Calu3 (cell line): ENCODE measurements at regions not wholly inside any gene's neighbourhood (a gene's known extent, or its start where the extent isn't known, plus 50 kb on each side); places are given as distances from the start of the nearest gene placed in this dataset.

Experiments
- BruUV-seq: library from RNA; stranded (reverse); fragments of 400-500 nt; replicated peaks from 2 replicates; lab custom pipeline; 2021; lab: Mats Ljungman, UMichigan
- CTCF ChIA-PET: fragments of 300-600 bp; sonication (Branson Sonifier 250); formaldehyde crosslinking; loops from one replicate; lab custom pipeline; 2022; ENCODE audit warnings: antibody characterized with exemption; lab: Charles Lee
- DNase-seq: peaks from one replicate; pipeline ENCODE4 v3.0.0; 2022
- H3K27ac Mint-ChIP-seq: one replicate; pipeline ENCODE4 v1.8.0; 2022; ENCODE audit warnings: mixed read lengths; ENCODE audit not compliant: unreplicated experiment
- H3K27me3 Mint-ChIP-seq: one replicate; pipeline ENCODE4 v1.8.0; 2022; ENCODE audit warnings: mixed read lengths; ENCODE audit not compliant: unreplicated experiment
- H3K36me3 Mint-ChIP-seq: one replicate; pipeline ENCODE4 v1.8.0; 2022; ENCODE audit warnings: mild to moderate bottlenecking, moderate library complexity, mixed read lengths; ENCODE audit not compliant: insufficient read depth, unreplicated experiment
- H3K4me1 Mint-ChIP-seq: one replicate; pipeline ENCODE4 v1.8.0; 2022; ENCODE audit warnings: mild to moderate bottlenecking, low read depth, mixed read lengths; ENCODE audit not compliant: unreplicated experiment
- H3K4me3 Mint-ChIP-seq: one replicate; pipeline ENCODE4 v1.8.0; 2022; ENCODE audit warnings: mild to moderate bottlenecking, low read depth, moderate library complexity, mixed read lengths; ENCODE audit not compliant: unreplicated experiment
- H3K9me3 Mint-ChIP-seq: one replicate; pipeline ENCODE4 v1.8.0; 2022; ENCODE audit warnings: low read depth, mixed read lengths; ENCODE audit not compliant: unreplicated experiment
- intact Hi-C: fragments of 100-400 bp; cut with micrococcal nuclease; formaldehyde crosslinking; loops from one replicate; pipeline ENCODE4 v1.10.0; 2022; ENCODE audit not compliant: unreplicated experiment
- TF ChIP-seq, protein P1 (sequence below): fragments of 200-600 bp; IDR thresholded peaks from one replicate; pipeline ENCODE4 v1.8.0; 2022; ENCODE audit warnings: antibody characterized with exemption; ENCODE audit not compliant: unreplicated experiment

DNA sequence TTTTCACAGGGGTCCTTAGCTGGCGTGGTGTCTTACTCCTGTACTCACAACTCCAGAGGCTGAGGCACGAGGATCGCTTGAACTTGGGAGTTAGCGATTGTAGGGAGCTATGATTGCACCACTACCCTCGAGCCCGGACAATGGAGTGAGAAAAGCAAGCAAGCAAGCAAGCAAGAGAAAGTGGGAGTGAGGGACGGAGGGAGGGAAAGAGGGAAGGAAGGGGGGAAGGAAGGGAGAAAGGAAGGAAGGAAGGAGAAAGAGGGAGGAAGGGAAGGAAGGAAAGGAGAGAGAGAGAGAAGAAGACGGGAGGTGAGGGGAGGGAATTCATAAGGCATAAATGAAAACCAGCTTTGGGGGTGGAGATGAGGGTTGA, 120.5 kb downstream of the TRIM27 start:
- H3K9me3 Mint-ChIP-seq = no peaks in the 10 kb centered on the region
- no peaks in the 10 kb centered on the region for H3K27me3 Mint-ChIP-seq
- DNase-seq = no peak
- BruUV-seq = no TSS peak
- TF ChIP-seq, protein P1, sequence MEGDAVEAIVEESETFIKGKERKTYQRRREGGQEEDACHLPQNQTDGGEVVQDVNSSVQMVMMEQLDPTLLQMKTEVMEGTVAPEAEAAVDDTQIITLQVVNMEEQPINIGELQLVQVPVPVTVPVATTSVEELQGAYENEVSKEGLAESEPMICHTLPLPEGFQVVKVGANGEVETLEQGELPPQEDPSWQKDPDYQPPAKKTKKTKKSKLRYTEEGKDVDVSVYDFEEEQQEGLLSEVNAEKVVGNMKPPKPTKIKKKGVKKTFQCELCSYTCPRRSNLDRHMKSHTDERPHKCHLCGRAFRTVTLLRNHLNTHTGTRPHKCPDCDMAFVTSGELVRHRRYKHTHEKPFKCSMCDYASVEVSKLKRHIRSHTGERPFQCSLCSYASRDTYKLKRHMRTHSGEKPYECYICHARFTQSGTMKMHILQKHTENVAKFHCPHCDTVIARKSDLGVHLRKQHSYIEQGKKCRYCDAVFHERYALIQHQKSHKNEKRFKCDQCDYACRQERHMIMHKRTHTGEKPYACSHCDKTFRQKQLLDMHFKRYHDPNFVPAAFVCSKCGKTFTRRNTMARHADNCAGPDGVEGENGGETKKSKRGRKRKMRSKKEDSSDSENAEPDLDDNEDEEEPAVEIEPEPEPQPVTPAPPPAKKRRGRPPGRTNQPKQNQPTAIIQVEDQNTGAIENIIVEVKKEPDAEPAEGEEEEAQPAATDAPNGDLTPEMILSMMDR = no peak
- H3K4me3 Mint-ChIP-seq = peak overlapping the region; percentile 67
- CTCF ChIA-PET = interaction anchor here (0.5 to 1.4 kb wide), 4 partner anchors 8 to 789 kb away, joined by 3 to 11 read pairs (median 6); no protein-coding TSS in a partner anchor
- H3K36me3 Mint-ChIP-seq = peaks cover 22% of the 10 kb centered on the region
- peak overlapping the region; percentile 81 for H3K27ac Mint-ChIP-seq
- peaks cover 26% of the 10 kb centered on the region for H3K4me1 Mint-ChIP-seq
- intact Hi-C loops = loop anchor here (10.0 kb wide), 1 partner anchor 199 kb away; no protein-coding TSS in a partner anchor

GRCh38 chr6:28807682-28808280, 116.0 kb downstream of the TRIM27 start:
- Mint-ChIP-seq H3K4me3 (no peak overlapping the region), H3K27me3 (peaks cover 35% of the 10 kb centered on the region), H3K4me1 (peaks cover 33% of the 10 kb centered on the region), H3K27ac (peak overlapping the region; percentile 91), H3K9me3 (no peaks in the 10 kb centered on the region), H3K36me3 (peaks cover 18% of the 10 kb centered on the region)
- no TSS peak for BruUV-seq
- TF ChIP-seq, protein P1 = no peak
- peak; percentile 62 for DNase-seq
- CTCF ChIA-PET = interaction anchor here (0.7 kb wide), 1 partner anchor 97 kb away, joined by 3 read pairs; no protein-coding TSS in a partner anchor
- intact Hi-C loops = loop anchor here (10.0 kb wide), 1 partner anchor 203 kb away; no protein-coding TSS in a partner anchor

DNA sequence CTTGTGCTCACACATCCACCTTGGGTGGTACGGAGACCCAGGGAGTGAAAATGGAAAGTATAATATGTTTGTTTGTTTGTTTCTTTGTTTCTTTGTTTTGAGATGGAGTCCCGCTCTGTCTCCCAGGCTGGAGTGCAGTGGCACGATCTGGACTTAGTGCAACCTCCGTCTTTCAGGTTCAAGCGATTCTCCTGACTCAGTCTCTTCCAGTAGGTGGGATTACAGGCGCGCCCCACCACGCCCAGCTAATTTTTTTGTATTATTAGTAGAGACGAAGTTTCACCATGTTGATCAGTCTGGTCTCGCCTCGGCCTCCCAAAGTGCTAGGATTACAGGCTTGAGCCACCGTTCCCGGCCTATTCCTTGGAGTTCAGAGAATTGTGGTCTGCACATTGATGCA, 115.4 kb downstream of the TRIM27 start:
- BruUV-seq = no TSS peak
- H3K27ac Mint-ChIP-seq = no peak overlapping the region
- intact Hi-C loops = loop anchor here (10.0 kb wide), 1 partner anchor 204 kb away; no protein-coding TSS in a partner anchor
- peaks cover 12% of the 10 kb centered on the region for H3K36me3 Mint-ChIP-seq
- H3K27me3 Mint-ChIP-seq = peaks cover 40% of the 10 kb centered on the region
- TF ChIP-seq, protein P1 = no peak
- H3K4me3 Mint-ChIP-seq = no peak overlapping the region
- no peak for DNase-seq
- CTCF ChIA-PET = no interaction called here
- no peaks in the 10 kb centered on the region for H3K9me3 Mint-ChIP-seq
- peaks cover 27% of the 10 kb centered on the region for H3K4me1 Mint-ChIP-seq

DNA sequence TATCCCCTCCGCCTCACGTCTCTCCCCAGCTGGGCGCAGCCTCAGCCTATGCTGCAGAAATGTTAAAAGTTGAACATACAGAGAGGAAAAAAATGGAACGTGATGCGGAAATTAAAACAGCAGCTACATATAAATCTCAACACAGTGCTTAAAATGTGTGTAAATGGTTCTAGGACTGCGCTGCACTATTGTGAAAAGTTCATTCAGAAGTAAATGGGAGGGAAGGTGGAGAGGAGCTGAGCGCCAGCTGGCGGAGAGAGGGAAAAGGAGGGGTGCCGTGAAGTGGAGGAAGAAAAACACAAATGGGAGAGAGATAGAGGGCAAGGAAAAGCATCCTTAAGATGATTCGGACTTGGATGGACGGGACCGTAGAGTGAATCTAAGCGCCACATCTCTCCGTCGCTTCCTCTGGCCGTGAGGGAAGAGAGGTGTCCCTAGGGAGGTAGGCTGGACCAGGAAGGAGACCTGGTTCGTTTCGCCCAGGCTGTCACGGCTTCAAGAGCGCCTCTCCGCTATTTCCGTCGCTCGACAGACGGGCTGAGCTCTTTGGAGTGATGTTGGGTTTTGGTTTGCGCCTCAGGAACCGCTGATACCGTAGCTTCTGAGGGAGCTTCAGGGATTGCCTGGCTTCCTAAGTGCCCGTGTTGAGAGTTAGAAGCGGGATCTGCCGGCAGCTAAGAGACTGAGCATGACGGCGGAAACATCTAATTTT, 113.7 kb downstream of the TRIM27 start:
- BruUV-seq = no TSS peak
- H3K36me3 Mint-ChIP-seq = peaks cover 7% of the 10 kb centered on the region
- no peak for DNase-seq
- CTCF ChIA-PET = interaction anchor here (0.5 kb wide), 1 partner anchor 940 kb away, joined by 5 read pairs; no protein-coding TSS in a partner anchor
- H3K9me3 Mint-ChIP-seq = no peaks in the 10 kb centered on the region
- H3K27ac Mint-ChIP-seq = no peak overlapping the region
- H3K4me3 Mint-ChIP-seq = no peak overlapping the region
- TF ChIP-seq, protein P1 = no peak
- intact Hi-C loops = loop anchor here (10.0 kb wide), 2 partner anchors 55 to 205 kb away; no protein-coding TSS in a partner anchor
- peaks cover 19% of the 10 kb centered on the region for H3K4me1 Mint-ChIP-seq
- H3K27me3 Mint-ChIP-seq = peaks cover 53% of the 10 kb centered on the region
